Uterus (tissue), 2 donors: ENCODE measurements at regions not wholly inside any gene's neighbourhood (a gene's known extent, or its start where the extent isn't known, plus 50 kb on each side); places are given as distances from the start of the nearest gene placed in this dataset.

Source experiments
- POLR2A ChIP-seq, 2 donors: fragments of 450-650 bp; IDR thresholded peaks; one replicate each; pipeline ENCODE4 v1.6.1; 2016; ENCODE audit warnings: antibody characterized with exemption in 2 of 2, mild to moderate bottlenecking in 1 of 2, moderate library complexity in 1 of 2
- TF ChIP-seq, protein P1 (sequence below), 4 experiments: fragments of 200-600 bp in 2 of 4; fragments of 450-650 bp in 2 of 4; sonication (generic) in 2 of 4; IDR thresholded peaks; one replicate each; pipeline ENCODE4 v1.5.1; 2016 to 2019; ENCODE audit warnings: antibody characterized with exemption in 4 of 4, mild to moderate bottlenecking in 2 of 4, moderate library complexity in 1 of 4

DNA sequence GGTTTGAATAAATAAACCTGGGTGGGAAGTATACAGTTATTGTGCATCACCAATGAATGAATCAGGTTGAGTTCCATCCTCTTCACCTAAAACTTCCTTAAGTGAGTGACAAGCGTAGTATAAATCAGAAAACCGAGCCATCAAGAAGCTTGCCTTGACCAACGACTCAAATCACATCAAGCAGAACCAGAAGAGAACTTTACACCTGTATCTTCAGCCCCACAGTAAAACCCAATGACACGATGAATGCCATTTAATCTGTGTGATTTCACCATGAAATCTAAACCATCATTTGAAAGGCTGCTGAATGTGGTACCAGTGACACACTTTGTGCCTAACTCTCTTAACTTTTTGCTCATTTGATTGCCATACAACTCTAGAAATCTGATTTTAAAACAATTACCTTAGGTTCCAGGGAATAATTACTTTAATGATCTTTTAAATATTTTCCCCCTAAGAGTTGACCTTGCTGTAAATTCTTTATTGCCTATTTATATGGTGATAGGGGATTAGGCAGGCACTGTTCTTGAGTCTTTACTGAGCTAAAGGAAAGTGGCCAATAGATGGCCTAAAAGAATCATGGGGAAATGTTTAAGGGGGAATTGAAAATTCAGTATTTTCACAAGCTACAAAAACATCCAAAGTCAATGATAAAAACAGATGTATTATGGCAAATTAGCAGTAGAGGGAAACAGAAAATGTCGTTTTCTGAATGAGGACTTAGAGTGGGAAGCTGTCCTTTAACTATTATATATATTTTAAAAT is 152.0 kb upstream of the EYA4 start:
- TF ChIP-seq POLR2A (IDR thresholded peaks at IDR 0.05), result no peak
- TF ChIP-seq, protein P1, sequence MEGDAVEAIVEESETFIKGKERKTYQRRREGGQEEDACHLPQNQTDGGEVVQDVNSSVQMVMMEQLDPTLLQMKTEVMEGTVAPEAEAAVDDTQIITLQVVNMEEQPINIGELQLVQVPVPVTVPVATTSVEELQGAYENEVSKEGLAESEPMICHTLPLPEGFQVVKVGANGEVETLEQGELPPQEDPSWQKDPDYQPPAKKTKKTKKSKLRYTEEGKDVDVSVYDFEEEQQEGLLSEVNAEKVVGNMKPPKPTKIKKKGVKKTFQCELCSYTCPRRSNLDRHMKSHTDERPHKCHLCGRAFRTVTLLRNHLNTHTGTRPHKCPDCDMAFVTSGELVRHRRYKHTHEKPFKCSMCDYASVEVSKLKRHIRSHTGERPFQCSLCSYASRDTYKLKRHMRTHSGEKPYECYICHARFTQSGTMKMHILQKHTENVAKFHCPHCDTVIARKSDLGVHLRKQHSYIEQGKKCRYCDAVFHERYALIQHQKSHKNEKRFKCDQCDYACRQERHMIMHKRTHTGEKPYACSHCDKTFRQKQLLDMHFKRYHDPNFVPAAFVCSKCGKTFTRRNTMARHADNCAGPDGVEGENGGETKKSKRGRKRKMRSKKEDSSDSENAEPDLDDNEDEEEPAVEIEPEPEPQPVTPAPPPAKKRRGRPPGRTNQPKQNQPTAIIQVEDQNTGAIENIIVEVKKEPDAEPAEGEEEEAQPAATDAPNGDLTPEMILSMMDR (IDR thresholded peaks at IDR 0.05), result no peak
